GM19397 (cell line): ENCODE measurements at regions not wholly inside any gene's neighbourhood (a gene's known extent, or its start where the extent isn't known, plus 50 kb on each side); places are given as distances from the start of the nearest gene placed in this dataset.

Source experiments
- ATAC-seq: cut with Tn5 transposase; IDR thresholded peaks from one replicate; pipeline ENCODE4 v1.9.1; 2021; ENCODE audit warnings: mild to moderate bottlenecking, moderate library complexity; ENCODE audit not compliant: unreplicated experiment

DNA sequence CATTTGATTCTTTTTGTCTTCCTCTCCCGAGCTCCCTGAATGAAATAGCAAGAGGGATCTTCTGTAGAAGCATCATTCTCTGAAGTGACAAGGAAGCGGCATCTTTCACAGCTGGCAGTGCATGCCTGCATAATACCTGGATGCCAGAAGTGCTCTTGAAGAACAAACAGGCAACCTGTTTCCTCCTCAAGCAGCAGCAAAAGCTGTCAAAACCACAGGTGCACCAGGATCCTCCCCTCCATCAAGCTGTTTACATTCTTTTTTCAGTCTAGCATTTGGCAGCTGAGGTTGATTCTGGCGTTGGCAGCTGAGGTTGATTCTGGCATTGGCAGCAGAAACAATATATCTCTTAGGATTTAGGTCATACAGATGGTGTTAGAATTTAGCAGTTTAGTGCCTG lies 979.0 kb downstream of the TUSC7 start:
- ATAC-seq = no peak

DNA sequence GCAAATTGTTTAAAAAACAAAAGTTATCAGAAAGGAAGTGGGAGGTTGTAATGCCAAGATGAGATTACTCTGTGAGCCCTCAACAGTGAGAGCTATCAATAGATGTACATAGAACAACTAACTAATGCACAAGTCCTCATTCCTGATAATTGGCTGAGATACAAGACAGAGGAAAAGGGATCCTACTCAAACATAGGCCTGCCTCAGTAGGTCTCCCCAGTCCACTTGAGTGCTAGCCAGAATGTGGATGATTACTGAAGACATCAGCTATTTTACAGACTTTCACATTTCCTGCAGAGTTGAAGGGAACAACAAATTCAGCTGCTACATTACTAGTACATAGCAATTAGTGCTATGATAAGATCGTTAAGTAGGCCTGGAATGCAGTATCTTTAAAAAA lies 981.9 kb downstream of the TUSC7 start:
- no peak for ATAC-seq

DNA sequence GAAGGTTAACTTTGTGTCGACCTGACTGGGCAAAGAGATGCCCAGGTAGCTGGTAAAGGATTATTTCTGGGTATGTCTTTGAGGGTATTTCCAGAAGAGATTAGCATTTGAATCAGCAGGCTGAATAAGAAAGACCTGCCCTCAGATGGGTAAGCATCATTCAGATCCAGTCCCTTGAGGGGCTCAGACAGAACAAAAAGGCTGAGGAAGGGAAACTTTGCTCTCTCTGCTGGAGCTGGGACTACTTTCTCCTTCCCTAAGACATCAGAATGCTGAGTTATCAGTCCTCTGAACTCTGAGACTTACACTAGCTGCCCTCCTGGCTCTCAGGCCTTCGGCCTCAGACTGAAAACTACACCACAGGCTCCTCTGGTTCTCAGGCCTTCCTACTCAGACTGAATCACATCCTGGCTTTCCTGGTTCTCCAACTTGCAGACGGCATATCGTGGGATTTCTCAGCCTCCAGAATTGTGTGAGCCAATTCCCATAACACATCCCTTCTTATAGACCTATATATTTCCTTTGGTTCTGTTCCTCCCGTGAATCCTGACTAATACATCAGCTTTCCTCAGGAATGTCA lies 982.9 kb downstream of the TUSC7 start:
- no peak for ATAC-seq

DNA sequence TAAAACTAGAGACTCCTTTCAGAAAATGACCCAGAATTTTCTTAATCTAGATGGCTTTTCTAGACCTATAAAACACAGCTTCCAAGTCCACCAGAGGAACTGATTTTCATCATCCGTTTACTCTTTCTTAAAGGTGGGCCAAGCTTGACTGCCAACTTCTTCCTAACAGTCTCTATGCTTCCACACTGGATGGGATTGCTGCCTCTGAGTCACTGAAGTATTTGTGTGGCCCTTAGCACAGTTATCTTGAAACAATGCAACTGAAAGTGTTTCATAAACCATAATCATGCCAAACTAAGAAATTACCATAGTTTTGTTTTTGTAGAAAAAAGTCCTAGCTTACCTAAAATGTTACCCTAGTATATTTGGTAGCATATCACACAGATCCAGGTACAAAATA lies 985.7 kb downstream of the TUSC7 start:
- no peak for ATAC-seq

DNA sequence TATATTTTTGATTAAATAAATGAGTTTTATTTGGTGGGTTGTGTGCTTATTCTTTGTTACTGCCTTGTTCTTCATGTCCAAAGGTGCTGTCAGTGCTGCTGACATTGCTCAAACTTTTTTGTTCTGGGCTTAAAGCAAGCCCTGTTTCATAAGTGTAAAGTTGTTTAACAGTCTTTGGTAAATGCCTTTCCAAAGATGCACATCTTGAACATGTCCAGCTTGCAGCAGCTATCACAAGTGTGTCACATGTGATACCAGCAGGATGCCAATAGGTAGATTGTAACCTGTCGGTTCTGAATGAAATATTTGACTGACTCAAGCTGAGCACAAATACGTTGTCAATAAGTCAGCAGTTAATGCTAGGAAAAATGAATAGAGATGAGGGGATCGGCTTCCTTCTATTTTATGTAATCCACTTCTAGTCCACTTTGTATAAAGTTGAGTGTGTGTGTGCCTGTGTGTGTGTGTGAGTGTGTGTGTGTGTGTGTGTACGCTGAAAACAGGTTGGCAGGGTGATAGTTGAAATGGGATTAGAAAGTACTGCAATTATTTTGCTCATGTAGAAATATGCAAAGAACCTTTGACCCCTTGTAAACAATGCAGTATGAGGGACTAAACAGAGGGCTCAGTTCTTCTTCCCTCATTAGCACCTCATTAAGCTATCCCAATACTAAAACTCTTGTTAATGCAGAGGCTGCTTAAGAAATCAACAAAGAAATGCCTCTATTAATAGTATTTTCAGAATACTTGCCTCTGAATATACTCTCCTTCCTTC lies 986.5 kb downstream of the TUSC7 start:
- ATAC-seq = no peak

DNA sequence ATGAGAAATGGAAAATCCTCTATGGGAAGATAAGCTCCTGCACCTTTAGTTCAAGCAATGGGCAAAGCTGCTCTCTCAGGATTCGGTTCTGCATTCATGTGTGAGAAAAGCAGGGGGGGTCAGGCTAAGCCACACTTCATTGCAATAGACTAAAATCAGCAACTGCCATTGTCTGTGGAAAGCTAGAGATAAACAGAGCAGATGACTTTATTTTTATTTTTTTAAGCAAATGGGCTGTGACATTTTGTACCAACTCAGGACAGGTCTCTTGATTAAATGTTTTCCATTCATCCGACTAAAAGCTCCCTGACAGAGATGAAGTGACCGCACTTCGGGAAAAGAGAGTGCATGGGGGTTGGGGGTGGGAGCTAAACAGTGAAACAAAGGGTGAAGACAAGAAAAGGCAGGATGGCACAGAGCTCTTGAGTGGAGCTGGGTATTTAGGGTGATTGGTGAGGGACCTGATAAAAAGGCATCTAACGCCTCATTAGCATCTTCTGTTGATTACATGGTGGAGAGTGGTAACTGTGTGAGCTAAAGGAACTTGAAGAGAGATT lies 987.4 kb downstream of the TUSC7 start:
- ATAC-seq = no peak

DNA sequence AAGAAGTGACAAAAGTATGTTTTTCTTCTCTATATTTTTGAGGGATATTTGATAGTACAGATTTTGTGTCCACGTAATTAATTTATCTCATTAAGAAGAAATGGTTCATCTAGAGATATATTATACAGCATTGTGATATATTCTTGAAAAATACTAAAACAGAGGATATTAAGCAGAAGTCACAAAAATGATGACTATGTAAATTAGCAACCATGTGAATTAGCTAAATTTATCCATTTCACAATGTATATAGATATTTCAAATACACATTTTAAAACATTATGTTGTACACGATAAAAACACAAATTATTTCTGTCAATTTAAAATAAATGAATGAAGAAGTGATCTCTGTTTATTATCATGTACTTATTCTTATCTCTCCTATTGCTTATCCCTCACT lies 989.5 kb downstream of the TUSC7 start:
- no peak for ATAC-seq

DNA sequence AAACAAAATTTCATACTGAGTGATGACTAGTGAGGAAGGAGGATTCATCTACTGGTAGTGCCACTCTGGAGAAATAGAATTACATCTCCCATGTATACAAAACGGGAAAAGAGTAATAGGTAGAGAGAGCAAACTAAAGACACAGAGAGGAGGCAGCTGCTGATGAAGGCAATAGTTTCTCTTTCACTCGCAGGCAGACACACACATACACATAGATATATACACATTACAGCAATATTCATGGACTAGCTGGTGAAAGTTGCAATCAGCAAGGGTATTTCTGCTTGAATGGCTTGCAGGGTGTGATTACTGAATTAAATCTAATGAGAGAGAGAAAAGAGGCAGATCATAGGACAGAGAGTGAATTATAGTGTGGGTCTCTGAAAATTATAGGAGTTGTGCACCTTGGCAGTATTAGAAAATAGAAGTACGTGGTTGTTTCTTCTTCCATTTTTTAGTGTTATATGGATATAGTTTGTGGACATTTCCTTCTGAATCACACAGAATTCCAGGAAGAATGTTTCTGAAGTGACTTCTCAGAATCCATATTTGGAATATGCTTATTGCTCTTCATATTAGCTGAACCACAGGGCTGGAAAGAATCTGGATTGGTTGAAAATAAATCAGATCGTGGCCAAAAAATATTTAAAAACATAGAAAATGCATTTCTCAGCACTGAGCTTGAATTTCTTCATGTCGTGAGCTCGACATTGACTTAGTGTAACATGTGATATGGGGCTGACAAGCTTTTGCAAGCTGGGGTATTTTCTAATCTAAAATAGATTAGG lies 991.2 kb downstream of the TUSC7 start:
- no peak for ATAC-seq

DNA sequence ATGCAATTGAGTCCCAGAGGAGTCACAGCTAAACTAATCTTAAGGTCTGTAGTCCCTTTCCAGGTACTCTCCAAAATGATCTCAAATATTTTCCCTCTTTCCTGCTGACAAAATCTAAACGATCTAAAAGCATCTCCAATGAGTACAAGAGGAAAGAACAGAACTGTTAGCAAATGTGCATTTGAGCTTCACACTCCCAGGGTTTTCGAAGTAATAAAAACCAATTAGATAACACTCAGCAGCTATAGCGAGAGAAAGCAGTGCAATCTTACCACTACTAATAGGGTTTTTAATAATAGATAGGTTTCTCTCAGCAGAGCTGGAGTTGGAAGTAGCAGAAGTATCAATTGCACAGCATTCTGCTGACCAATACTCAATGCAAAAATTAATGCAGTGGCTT lies 995.4 kb downstream of the TUSC7 start:
- no peak for ATAC-seq

DNA sequence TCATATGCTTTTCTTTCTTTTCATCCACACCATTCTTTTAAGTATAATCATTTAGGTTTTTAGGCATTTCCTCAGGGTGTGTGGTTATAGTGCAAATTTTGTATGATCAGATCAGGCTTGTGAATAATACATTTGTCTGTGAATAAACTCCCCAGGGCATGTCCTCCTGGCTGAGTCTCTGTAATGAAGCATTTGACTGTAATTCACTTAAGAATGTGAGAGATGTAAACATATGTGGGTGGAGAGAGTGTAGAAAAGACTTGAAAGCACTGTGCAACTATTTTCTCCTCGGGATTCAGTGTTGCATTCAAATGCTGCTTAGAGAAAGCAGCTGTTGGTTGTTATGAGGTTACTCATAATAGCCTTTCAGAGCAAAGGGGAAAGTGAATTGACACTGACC lies 996.5 kb downstream of the TUSC7 start:
- ATAC-seq = no peak

DNA sequence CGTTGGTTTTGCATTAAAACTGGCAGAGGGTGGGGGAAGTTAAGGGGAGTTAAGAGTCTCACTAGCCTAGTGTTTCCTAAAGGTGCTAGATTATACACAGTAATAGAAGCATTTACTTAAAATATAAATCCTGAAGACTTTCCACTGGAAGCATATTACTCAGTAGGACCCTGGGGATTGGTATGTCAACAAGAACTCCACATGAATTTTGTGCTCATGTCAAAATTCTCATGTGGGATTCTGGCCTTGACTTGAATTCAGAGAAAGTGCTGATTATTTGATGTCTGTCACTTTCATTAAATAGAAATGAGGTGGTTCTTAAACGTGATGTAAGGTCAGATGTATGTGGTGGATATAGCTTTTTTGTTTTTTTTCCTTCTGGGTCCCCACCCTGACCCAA lies 997.2 kb downstream of the TUSC7 start:
- ATAC-seq = no peak

DNA sequence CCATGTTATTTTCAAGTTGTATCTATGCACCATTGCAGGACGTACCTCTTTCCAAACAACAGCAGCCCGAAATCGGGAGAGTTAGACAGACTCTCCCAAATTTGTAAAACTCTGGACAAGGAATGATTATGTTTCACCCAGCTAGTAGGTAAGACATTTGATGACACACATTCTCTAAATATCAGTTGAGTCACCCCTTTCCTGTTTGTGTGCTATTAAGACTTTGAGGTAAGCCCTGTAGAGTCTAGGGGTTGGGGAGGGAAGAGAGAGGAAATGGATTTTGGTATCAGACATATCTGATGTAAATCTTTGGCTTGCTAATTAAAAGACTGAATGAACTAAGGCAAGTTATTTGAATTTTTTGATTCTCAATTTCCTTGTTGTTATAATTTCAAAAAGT lies 999.0 kb downstream of the TUSC7 start:
- no peak for ATAC-seq

DNA sequence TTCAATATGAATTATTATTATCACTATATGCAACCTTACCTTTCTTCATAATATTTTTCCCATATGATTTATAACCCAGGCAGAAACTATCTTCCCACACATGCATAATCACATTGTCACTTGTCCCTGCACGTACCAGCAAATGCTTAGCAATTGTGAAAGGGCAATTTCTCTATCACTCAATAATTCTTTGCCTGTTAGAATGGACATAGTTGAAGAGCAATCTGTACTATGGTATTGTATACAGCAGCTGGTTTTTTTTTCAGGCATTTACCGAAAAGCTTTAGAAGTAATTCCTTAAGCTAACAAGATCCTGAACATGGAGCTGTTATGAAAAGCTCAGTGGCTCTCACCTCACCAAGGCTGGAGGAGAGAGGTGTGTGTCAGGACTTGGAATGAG lies 999.5 kb downstream of the TUSC7 start:
- ATAC-seq = no peak

DNA sequence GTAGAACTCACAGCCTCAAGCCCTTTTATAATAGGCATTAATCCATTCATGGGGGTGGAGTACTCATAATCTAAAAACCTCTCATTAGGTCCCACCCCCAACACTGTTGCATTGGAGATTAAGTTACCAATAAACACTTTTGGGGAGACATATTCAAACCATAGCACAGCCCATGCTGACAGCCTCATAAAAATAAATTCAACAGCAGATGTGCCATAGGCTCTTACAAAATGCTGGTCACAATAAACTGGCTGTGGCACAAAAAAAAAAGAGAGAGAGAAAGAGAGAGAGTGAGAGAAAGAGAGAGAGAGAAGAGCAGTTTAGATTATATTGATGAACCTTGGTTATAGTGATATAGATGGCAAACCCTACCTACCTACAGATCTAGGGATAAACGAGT lies 1000.9 kb downstream of the TUSC7 start:
- no peak for ATAC-seq

DNA sequence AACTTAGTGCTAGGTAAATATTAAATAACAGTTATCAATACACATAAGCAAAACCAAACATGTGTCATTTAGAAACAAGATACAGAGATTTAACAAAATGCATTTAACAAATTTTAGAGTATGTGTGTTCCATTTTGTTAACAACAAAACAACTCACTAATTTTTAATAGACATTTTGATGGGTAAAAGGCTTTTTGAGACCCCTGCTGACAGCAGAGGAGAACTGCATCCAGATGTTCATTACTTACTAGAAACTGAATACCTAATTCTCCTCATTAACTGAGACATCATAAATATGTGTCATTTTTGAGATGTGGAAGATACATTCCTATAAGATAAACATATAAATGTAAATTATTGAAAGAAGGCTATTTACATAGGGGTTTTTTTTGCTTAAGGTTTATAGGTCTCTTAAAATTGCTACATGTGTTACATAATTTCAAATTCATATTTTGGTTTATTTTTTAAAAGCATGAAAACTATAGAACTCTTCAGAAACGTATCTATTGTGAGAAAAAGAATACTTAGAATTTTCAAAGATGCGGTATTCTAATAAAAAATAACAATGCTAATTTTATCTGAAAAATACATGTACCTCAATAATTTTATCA lies 1009.8 kb downstream of the TUSC7 start:
- ATAC-seq = peak; percentile 49

DNA sequence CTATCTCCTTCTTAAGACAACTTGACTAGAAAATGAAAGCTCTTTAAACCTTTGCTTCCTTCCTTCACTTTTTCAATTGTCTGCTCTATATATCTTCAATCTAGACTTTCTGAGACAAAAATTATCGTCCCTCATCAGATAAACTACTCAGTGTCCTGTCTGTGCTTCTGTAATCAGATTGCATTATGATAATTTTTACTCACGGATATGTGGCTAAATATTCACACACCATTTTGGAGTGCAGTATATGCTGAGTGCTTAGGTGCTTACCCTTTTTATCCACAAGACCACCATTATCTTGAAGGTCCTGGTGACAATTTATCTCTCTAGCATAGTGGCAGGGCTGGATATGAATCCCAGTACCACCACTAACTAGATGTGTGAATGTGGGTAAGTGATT lies 1012.3 kb downstream of the TUSC7 start:
- no peak for ATAC-seq

DNA sequence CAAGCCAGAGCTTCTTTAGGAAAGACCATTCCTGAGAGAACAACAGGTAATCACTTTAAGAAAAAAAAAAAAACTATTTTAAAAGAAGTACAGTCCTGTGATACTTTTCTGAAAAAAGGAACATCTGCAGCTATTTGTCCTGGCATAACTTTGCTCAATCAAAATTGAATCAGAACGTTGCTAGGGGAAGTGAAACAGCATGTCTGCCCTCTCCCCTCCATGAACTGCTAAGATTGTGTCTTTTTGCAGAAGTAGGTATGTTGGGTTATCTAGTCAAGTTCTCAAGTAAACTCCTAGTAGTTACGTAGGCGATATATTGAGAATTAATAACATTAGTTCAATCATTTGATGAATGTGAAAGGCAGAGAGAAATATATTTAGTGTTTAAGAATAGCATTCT lies 1013.3 kb downstream of the TUSC7 start:
- ATAC-seq = no peak

DNA sequence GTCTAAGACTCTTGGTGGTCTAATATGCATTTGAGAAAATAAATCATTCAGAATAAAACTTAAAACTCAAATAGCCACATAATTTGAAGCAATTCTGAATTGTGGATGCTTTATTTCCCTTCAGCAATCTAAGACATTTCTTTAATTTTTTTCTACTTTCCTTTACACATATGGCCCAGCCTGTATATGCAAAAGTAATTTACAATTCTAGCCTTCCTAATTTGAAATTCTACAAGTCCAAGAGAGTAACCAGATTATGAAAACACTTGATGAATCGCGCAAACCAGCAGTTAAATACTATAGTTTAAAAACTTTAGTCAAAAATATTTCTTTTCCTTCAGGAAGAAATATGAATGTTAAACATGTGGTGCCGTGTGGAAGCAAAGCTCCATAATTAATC lies 1014.2 kb downstream of the TUSC7 start:
- ATAC-seq = no peak

DNA sequence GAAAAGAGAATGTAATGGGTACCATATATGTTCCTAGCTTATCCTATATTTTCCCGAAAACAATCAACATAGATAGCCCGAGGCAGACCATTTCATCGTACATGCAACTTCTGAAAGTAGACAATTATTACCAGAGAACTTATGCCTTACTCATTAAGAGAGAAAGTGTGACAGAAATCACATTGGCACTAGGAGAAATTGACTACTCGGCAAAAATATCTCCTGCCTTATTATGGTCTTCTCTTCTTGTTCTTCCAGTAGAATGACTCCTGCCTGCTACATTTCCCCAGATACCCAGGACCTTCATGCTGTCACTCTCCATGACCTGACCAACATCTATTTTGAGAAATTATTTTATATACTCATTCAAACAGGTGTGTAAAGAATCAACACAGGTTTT lies 1015.7 kb downstream of the TUSC7 start:
- ATAC-seq = no peak

DNA sequence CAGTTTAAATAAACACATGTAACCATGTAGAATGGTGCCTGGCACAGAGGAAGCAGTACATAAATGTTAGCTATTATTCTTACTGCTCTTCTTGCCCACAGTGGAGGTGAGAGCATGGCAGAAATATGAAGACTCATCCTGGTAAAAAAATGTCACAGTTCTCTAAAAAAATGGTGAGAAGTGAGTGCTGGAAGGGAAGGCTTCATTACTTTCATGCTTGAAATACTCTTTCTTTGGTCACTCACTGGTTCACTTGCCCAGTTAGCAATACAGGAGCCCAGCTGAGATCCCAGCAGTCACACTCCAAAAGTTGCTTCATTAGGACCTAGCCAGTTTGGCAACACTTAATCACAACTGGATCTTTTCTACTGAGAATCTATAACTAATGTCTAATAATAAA lies 1017.2 kb downstream of the TUSC7 start:
- ATAC-seq = no peak

DNA sequence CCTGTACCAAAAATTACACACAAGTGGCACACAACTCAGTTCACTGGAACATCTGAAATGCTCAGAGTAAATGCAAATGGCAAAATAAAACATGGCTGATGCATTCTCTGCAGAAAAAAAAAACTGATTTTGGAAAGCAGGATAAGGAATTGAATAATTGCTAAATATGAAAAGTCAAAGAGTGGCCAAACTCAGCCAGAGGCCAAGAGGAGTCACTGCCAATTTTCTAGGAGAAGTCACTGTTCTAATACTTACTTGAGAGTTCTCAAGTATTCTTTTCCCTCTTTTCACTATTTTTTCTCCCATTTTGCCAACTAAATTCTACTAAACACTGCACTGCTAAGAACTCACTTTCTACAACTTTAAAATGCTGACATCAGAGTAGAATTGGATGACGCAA lies 1018.6 kb downstream of the TUSC7 start:
- ATAC-seq = no peak
